GM21390 (cell line): ENCODE measurements at regions not wholly inside any gene's neighbourhood (a gene's known extent, or its start where the extent isn't known, plus 50 kb on each side); places are given as distances from the start of the nearest gene placed in this dataset.

Experiments used
- ATAC-seq: cut with Tn5 transposase; IDR thresholded peaks from one replicate; pipeline ENCODE4 v1.9.1; 2021; ENCODE audit not compliant: unreplicated experiment

- ATAC-seq: no peak
Measured at GRCh38 chr2:611519-611918, 65.7 kb downstream of the TMEM18 start.

- no peak for ATAC-seq
Measured at GRCh38 chr2:610491-610890, 66.7 kb downstream of the TMEM18 start.

GRCh38 chr2:609881-610280 is 67.3 kb downstream of the TMEM18 start:
- no peak for ATAC-seq

GRCh38 chr2:609449-609848 is 67.8 kb downstream of the TMEM18 start:
- ATAC-seq: no peak

GRCh38 chr2:608711-609110 is 68.5 kb downstream of the TMEM18 start:
- no peak for ATAC-seq

GRCh38 chr2:608297-608696 is 68.9 kb downstream of the TMEM18 start:
- ATAC-seq: no peak

- no peak for ATAC-seq
Measured at GRCh38 chr2:607709-608108, 69.5 kb downstream of the TMEM18 start.

- no peak for ATAC-seq
Measured at GRCh38 chr2:607172-607571, 70.0 kb downstream of the TMEM18 start.

GRCh38 chr2:605674-606608 is 71.3 kb downstream of the TMEM18 start:
- no peak for ATAC-seq

GRCh38 chr2:604854-605524 is 72.2 kb downstream of the TMEM18 start:
- ATAC-seq: no peak

GRCh38 chr2:604385-604784 is 72.8 kb downstream of the TMEM18 start:
- ATAC-seq: no peak

- no peak for ATAC-seq
Measured at GRCh38 chr2:603869-604268, 73.3 kb downstream of the TMEM18 start.

- ATAC-seq: no peak
Measured at GRCh38 chr2:603427-603826, 73.8 kb downstream of the TMEM18 start.

- ATAC-seq: no peak
Measured at GRCh38 chr2:602571-603359, 74.4 kb downstream of the TMEM18 start.

- no peak for ATAC-seq
Measured at GRCh38 chr2:601806-602455, 75.3 kb downstream of the TMEM18 start.

- ATAC-seq: no peak
Measured at GRCh38 chr2:601387-601698, 75.9 kb downstream of the TMEM18 start.

GRCh38 chr2:600542-601386 is 76.4 kb downstream of the TMEM18 start:
- ATAC-seq: no peak

GRCh38 chr2:599601-600000 is 77.6 kb downstream of the TMEM18 start:
- ATAC-seq: no peak

- ATAC-seq: no peak
Measured at GRCh38 chr2:598058-598802, 79.0 kb downstream of the TMEM18 start.
